A172 (cell line): ENCODE measurements at regions not wholly inside any gene's neighbourhood (a gene's known extent, or its start where the extent isn't known, plus 50 kb on each side); places are given as distances from the start of the nearest gene placed in this dataset.

Experiments
- DNase-seq: peaks from one replicate; pipeline ENCODE4 v3.0.0-alpha.2; 2015; ENCODE audit warnings: low spot score

DNA sequence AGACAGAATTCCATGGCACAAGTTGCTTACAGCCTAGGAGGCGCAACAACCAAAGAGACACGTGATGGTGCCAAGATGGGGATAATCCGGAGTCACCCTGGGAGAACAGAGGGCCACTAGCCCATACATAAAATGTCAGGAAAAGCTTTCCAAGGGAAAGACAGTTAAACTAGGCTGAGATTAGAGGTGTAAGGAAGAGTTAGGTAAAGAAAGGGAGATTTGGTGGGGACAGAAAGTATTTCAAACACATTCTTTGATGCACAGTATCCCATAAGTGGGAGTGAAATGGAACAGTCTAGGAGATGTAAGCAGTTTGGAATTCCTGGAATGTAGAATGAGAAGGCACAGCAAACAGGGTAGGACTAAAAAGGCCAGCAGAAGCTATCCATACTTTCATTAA, 860.9 kb upstream of the LCORL start:
- DNase-seq, result peak; percentile 78

DNA sequence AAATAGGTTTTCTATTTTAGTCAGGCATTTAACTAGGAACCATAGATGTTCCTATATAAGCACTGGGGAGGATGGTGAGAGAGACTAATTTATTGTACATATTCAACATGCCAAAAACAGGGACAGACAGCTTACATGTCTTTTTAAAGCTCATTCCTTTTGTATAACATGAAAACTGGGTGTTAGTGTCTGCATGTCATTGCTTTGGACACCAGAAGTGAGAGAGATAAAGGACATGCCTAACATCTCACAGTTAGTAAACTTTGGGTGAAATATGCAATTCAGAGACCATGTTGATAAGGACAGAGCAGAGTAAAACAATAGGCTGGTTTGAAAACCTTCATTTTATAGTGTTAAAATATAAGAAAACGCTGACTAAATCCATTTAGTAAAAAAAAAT, 860.0 kb upstream of the LCORL start:
- DNase-seq, result no peak

DNA sequence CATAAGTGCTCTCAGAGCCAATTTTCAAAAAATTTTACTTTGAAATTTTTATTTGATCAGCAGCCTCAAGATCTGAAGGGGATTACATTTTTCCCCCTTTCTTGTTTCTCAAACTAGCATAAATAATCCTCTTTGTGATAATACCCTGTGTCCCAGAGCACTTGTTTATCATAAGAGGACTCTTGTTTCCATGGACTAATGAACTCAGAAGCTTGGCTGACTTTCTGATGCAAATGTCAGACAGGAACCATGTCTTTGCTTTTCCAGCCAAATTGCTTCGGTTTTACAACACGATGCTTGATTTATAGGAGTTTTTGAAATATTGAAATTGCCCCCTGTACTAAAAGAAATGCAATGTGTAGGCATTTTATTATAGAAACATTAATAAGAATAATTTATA, 859.3 kb upstream of the LCORL start:
- DNase-seq, result no peak

DNA sequence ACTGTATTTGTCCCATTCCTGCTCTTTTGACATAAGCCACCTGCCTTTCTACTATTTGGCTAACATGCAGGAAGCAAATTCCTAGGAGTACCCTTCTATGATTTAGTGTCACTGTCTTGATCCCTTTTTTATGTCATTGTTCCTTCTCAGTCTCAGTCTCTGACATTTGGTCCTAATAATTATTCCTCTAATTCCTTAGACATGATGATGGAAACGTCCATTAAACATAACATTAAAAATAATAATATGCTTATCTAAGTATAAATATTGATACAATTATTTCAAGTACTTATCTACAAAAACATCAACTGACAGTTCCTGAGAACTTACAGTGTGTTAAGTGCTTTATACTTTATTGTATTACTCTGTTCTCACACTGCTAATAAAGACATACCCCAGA, 857.0 kb upstream of the LCORL start:
- no peak for DNase-seq

DNA sequence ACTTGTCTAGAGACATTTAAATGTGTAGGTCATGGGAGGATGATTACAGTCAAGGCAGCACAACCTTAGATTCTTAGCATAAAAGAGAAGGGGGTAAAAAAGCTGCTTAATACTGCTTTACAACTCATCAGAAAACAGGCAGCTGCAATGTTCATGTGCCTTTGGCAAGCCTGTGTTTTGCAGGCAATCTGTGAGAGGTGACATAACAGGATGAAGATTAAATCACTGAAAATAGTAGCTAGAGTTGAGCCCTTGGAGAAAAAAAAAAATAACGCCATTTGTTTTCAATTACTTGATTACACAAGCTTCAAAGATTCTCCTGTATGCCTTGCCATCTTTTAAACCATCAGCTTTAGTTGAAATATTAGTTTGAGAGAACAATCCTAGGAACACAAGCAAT, 847.6 kb upstream of the LCORL start:
- DNase-seq, result no peak

DNA sequence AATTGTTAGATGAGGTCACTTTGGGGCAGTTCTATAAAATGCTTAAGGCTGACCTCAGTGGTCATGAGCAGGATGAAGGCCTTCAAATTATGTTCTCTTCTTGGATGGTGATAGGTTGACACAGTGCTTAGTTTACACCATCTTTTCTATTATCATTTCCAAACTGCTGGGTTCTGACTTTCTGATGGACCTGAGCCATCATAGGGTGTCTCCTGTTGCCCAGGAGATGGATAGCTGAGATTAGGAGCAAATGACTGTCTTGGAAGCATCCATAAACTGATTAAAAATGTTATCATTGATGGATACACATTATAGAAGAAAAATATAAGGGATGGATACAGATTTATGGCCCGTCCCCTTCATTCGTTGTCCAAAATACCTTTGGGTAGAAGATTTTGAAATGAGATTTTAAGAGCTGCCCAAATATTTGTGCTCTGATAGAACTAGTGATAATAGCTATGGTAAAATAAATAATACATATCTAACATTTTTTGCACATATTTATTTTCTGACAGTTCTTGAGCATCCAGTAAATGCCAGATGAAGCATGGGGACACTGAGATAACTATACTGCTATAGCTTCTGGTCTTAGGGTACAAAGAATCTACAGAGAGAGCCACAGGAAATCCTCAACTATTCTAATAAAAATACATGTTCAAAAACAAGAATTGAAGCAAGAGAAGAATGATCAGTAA, 839.4 kb upstream of the LCORL start:
- no peak for DNase-seq

DNA sequence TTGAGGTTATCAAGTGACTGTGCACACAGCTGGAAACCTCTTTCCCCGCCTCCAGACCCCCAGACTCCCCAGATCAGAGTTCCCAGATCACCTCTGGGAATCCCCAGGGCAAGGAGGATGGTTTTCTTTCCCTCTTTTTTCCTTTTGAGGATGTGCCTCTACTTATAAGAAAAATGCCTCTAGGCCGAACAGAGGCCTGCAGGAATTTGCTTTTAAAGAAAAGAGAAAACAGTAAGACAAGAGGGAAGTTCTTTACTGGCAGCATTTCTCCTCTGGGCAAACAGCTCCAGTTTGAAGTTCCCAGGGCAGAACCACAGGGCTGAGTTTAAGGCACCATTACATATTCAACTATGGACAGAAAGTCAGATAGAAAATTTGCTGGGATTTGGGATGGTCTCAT, 837.9 kb upstream of the LCORL start:
- DNase-seq, result no peak

DNA sequence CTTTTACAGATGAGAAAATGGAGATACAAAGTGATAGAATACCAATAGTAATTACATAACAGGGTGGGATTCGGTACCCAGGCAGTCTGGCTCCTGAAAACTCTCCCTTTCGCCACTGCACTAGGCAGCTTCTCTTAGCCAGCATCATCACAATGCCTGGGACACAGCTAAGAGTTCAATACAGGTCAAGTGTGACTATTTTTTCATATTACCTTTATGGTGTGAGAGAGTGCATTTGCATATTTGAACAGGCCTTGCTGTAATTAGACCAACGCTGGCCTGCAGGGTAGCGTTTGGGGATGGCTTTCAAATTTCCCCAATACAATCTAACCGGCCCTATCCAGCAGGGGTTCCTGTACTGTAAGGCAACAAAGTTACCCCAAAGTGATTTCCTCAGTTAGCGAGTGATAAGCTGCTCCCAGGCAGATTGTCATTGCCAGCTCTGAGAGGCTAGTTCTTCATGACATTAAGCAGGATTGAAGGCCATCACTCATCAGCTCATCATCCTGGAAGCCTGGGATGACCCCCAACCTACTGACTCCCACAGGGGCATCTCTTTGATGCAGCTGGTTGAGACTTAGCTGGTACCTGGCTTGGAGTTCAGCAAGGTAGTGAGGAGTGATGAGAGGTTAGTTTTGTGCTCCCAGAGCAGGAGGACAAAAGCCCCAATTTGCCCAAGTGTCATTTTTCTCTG, 836.8 kb upstream of the LCORL start:
- no peak for DNase-seq

DNA sequence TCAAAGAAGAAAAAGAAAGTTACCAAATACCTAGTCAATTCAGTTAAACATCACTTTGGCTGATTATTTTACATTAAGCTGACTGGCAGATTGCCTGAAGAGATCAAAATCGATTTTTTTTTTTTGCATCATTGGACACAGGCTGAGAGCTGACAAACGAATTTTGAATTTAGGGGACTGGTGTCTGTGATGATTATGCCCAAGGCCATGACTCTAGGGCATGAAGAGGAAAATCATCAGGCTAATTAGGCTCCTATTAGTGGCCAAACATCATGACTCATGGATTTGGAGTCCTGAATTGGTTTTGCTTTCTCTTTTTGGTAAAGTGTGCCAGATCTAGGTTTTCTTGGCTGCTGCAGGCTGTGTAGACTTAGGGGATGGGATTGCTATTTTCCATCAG, 829.3 kb upstream of the LCORL start:
- peak; percentile 11 for DNase-seq

DNA sequence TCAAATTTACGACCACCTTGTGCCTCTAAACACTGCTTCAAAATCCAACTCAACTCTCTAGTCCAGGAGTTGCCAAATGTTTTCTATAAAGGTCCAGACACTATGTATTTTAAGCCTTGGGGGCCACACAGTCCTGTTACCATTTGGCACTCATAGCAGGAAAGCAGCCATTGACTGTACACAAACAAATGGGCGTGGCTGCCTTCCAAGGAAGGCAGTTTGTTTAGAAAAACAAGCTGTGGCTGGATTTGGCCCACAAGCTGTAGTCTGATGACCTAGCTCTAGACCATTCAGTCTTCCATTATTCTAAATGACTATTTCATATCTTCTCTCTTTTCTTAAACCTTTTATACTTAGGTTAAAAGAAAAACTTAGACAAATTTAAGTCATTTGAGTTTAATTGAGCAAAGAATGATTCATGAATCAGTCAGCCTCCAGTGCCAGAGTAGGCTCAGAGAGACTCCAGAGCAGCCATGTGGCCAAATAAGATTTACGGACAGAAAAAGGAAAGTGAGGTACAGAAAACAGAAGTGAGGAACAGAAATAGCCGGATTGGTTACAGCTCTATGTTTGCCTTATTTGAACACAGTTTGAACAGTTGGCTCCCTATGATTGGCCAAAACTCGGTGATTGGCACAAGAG, 825.8 kb upstream of the LCORL start:
- DNase-seq, result no peak

DNA sequence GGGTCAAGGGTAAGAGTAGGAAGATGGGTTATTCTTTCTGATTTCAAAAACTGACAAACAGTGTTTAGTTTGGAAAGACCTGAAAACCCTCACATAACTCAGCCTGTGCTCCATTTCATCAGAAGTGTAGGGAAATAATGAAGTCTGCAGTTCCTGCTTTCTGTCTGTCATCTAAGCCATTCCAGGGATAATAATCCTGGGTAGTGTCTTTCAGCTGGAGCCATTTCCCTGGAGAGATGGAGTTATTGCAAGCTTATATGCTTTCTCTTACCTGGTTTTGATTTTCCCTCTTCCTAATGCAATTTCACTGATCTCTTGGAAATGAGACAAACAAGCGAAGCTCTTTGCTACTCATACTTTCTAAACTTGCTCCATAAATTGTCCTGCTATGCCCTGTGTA, 824.8 kb upstream of the LCORL start:
- no peak for DNase-seq

DNA sequence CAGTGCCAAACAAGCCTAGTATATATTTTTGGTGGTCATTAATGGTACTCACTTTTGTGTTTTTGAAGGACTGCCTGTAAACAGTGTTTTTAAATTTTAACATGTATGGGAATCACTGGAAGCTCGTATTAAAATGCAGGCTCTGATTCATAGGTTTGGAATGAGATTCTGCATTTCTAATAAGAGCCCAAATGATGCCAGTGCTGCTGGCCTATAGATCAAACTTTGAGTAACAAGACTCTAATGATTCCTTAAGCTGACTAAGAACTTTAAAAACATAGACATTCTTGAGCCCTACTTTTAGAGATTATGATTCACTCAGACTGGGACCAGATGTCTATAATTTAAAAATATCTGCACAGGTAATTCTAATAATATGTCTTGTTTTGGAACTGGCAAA, 823.2 kb upstream of the LCORL start:
- DNase-seq, result peak; percentile 13

DNA sequence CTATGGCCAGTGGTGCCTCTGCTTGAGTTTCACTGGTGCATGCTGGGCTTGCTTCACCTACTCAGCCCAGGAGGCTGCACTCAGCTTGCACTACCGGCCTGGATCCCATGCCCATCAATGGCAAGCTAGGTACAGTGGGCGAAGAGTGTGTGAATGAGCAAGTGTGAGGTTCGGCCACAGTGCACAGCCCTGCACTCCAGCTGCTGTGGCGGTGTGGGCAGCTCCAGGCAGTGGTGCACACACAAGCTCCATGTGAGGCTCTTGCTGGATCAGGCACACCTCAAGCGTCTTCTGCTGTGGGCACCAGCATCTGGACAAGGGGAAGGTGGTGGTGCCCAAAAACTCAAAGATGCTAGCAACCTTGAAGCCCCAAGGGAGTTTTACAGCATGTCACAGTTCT, 820.9 kb upstream of the LCORL start:
- no peak for DNase-seq

DNA sequence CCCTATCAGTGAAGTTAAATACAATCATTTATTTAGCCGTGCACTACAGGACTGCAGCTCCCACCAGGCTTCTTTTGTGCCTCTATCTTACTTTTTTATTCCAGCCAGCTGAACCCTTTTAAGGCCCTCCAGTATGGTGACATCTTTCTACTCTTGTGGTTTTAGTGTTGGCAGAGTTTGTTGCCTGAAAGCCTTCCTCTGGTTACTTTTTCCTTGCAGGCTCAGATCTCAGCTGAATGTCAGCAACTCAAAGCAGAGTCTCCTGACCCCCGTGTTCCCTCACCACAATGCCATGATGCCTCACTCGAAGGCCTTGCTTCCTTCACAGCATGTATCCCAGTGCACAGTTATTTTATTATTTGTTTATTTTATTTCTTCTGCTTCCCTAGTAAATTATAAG, 818.9 kb upstream of the LCORL start:
- DNase-seq, result no peak

DNA sequence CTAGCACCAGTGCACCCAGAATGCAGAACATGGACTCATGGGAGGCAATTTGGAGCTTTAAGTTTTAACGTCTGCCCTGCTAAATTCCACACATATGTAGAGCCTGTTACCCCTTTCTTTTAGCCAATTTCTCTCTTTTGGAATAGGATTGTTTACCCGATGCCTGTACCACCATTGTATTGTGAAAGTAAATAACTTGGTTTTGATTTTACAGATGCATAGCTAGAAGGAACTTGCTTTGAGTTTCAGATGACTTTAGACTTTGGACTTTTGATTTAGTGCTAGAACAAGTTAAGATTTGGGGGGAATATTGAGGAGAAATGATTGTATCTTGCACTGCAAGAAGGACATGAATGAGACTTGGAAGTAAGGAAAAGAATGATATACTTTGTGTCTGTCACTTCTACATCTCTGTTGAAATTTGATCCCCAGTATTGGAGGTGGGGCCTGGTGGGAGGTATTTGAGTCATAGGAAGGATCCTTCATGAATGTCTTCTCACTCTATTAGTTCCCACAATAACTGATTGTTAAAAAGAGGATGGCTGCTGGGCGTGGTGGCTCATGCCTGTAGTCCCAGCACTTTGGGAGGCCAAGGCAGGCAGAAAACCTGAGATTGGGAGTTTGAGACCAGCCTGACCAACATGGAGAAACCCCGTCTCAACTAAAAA, 794.8 kb upstream of the LCORL start:
- DNase-seq, result no peak

DNA sequence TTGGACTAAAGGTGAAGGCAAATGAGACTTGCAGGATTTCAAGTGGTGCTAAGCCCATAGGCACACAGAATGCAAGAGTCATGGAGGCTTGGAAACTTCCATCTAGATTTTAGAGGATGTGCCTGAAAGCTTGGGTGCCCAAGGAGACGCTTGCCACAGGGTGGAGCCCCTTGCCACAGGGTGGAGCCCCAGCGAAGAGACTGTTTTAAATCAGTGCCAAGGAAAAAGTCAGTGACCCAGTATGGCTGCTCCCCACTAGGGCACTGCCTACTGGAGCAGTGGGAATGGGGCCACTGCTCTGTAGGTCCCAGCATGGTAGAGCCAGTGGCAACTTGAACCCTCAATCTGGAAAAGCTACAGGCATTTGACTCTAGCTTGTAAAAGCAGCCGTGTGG, 794.2 kb upstream of the LCORL start:
- DNase-seq, result peak; percentile 4

DNA sequence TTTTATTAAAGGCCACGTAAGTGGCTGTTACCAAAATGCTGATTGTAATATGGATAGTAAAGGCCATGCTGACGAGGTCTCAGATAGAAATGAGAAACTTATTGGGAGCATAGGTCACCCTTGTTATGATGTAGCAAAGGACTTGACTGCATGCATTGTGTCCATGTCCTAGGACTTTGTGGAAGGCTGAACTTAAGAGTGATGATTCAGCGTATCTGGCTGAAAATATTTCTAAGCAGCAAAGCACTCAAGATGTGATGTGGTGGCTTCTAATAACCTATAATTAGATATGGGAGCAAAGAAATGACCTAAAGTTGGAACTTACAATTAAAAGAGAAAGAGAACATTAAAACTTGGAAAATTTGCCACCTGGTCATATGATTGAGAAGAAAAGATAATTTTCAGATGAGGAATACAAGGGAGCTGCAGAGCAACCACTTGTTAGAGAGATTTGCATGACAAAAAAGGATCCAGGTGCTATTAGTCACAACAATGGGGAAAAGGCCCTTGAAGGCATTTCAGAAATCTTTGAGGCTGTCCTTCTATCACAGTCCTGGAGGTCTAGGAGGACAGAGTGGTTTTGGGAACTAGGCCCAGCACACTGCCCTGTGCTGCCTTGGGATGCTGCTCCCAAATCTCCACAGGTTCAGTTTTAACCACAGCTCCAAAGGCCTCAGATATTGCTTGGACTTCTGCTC, 793.7 kb upstream of the LCORL start:
- DNase-seq, result no peak

DNA sequence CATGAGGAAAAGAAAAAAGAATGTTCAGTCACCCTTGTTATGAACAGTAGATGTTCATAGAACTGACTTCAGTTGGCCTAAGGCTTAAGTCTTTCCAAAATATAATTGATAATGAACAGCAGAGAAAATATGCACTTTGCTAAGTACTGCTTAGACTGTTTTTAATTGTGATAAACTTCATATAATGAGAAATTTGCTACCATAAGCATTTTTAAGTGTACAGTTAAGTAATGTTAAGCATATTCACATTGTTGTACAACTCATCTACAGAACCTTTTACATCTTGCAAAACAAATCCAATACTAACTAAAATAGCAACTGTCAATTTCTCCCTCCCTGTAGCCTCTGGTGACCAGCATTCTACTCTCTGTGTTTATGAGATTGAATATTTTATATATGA, 792.2 kb upstream of the LCORL start:
- no peak for DNase-seq

DNA sequence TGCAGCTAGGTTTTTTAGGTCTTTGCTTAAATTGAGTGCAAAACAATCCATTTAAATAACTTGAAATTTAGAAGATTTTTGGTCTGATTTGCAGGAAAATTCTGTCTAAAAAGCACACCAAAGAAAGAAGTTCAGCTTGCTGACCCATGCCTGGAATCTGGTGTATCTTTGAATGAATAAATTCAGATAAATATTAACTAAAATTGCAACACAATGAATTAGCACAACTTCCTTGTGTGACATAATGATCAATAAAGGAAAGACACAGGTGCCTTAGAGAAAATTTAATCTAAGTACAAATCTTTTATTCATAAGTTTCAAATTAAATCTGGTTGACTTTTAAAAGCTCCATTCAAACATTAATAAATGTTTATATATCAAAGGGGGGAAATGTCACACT, 791.5 kb upstream of the LCORL start:
- DNase-seq, result no peak

DNA sequence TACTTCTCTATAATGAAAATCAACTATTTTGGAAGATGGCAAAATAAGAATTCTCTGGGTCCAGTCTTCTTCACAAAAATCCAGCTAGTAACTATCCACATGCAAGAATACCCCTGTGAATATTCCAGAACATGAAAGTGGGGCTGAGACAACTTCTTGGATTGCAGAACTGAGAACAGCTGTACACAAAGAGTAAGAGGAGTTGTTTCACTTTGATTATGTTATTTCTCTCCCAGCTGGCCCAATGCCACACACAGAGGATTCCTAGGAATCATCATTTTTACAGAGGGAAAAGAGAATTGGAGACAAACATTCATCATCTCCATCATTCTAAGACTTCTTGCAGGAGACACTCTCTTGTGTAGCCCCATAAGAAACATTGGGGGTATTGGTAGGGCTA, 782.2 kb upstream of the LCORL start:
- DNase-seq, result no peak

DNA sequence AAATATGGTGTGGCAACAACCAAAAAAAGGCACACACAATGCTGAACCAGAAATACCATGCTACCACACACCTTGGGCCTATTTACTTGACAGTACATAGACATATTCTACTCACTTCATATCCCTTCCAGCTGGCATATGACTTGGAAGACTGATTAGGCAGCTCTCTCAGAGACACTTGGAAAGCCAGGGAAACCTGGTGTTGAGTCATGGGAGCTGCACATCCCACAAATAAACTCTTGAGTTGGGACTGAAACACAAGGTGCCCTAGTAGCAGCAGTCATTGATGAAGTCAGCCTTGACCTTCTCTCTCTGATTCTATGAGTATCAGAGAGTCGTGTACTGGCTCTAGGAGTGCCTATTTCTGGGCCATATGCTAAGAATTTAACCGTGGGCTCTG, 776.6 kb upstream of the LCORL start:
- no peak for DNase-seq

DNA sequence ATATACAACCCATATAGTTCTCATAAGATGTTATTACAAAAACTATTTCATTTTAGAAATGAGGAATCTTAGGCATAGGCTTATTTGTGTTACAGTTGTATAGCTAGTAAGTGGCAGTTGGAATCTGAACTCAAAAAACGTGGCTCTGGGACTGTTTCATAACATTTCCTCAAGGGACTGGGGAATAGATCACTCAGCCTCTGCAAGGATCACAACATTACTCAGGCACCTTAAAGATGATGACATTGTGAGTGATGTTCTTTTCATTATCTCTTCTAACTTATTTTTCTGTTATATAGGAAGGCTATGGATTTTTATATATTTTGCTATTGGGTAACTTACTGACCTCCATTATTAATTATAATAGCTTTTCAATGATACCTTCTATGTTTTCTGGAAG, 774.2 kb upstream of the LCORL start:
- no peak for DNase-seq
